AG09319 (cell line): ENCODE measurements at regions not wholly inside any gene's neighbourhood (a gene's known extent, or its start where the extent isn't known, plus 50 kb on each side); places are given as distances from the start of the nearest gene placed in this dataset.
"Not testable (repeated sequence)": the region's sequence is repeated elsewhere in the genome, so short reads cannot be mapped to it uniquely, and the experiment has no call there.

Experiments
- DNase-seq: peaks from one replicate; pipeline ENCODE4 v3.0.0-alpha.2; 2010; ENCODE audit warnings: low read depth; ENCODE audit errors: extremely low read depth
- TF ChIP-seq, protein P1 (sequence below): IDR thresholded peaks from 2 replicates; pipeline ENCODE4 v1.5.1; 2011; ENCODE audit warnings: low read depth, mild to moderate bottlenecking, inconsistent platforms, low read length, moderate library complexity

- peak; percentile 16 for DNase-seq
- TF ChIP-seq, protein P1, sequence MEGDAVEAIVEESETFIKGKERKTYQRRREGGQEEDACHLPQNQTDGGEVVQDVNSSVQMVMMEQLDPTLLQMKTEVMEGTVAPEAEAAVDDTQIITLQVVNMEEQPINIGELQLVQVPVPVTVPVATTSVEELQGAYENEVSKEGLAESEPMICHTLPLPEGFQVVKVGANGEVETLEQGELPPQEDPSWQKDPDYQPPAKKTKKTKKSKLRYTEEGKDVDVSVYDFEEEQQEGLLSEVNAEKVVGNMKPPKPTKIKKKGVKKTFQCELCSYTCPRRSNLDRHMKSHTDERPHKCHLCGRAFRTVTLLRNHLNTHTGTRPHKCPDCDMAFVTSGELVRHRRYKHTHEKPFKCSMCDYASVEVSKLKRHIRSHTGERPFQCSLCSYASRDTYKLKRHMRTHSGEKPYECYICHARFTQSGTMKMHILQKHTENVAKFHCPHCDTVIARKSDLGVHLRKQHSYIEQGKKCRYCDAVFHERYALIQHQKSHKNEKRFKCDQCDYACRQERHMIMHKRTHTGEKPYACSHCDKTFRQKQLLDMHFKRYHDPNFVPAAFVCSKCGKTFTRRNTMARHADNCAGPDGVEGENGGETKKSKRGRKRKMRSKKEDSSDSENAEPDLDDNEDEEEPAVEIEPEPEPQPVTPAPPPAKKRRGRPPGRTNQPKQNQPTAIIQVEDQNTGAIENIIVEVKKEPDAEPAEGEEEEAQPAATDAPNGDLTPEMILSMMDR: no peak
These were observed 304.4 kb downstream of the PREX1 start for GRCh38 chr20:48523191-48523995.

- DNase-seq: no peak
- TF ChIP-seq, protein P1: no peak
These were observed 306.7 kb downstream of the PREX1 start for GRCh38 chr20:48521121-48521520.

GRCh38 chr20:48516196-48516595, 311.6 kb downstream of the PREX1 start:
- DNase-seq: not testable (repeated sequence)

DNA sequence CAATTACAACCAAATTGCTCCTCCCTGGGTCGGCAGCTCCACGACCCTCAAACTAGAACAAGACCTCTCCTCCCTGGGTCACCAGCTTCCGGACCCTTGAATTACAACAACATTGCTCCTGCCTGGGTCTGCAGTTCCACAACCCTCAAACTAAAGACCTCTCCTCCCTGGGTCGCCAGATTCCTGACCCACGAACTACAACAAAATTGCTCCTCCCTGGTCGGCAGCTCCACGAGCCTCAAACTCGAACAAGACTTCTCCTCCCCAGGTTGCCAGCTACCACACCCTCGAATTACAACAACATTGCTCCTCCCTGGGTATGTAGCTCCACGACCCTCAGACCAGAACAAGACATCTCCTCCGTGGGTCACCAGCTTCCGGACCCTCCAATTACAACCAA, 313.2 kb downstream of the PREX1 start:
- DNase-seq: not testable (repeated sequence)

DNA sequence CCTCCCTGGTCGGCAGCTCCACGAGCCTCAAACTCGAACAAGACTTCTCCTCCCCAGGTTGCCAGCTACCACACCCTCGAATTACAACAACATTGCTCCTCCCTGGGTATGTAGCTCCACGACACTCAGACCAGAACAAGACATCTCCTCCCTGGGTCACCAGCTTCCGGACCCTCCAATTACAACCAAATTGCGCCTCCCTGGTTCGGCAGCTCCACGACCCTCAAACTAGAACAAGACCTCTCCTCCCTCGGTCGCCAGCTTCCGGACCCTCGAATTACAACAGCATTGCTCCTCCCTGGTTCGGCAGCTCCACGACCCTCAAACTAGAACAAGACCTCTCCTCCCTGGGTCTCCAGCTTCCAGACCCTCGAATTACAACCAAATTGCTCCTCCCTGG, 315.3 kb downstream of the PREX1 start:
- DNase-seq: not testable (repeated sequence)

GRCh38 chr20:48505066-48505465, 322.7 kb downstream of the PREX1 start:
- not testable (repeated sequence) for DNase-seq

DNA sequence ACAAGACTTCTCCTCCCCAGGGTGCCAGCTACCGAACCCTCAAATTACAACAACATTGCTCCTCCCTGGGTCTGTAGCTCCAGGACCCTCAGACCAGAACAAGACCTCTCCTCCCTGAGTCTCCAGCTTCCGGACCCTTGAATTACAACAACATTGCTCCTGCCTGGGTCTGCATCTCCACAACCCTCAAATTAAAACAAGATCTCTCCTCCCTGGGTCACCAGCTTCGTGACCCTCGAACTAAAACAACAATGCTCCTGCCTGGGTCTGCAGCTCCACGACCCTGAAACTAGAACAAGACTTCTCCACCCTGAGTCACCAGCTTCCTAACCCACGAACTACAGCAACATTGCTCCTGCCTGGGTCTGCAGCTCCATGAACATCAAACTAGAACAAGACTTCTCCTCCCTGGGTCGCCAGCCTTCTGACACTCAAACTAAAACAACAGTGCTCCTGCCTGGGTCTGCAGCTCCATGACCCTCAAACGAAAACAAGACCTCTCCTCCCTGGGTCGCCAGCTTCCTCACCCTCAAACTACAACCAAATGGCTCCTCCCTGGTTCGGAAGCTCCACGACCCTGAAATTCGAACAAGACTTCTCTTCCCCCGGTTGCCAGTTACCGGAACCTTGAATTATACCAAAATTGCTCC, 324.5 kb downstream of the PREX1 start:
- no peak for DNase-seq
- TF ChIP-seq, protein P1: no peak

DNA sequence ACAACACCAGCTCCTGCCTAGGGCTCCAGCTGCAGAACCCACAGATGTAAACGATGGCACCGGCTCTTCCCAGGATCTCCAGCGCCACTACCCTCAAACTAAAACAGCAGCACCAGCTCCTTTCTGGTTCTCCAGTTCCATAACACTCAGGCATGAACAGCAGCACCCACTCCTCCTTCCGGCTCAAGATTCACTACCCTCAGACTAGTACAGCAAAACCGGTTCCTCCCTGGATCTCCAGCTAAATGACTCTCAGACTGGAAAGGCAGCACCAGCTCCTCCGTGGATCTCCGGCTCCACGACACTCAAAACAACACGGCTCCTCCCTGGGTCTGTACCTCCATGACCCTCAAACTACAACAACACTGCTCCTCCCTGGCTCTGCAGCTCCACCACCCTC, 325.0 kb downstream of the PREX1 start:
- TF ChIP-seq, protein P1: no peak

GRCh38 chr20:48502016-48502415, 325.8 kb downstream of the PREX1 start:
- DNase-seq: no peak

More for the DNA sequence above, 325.0 kb downstream of the PREX1 start:
- no peak for DNase-seq

DNA sequence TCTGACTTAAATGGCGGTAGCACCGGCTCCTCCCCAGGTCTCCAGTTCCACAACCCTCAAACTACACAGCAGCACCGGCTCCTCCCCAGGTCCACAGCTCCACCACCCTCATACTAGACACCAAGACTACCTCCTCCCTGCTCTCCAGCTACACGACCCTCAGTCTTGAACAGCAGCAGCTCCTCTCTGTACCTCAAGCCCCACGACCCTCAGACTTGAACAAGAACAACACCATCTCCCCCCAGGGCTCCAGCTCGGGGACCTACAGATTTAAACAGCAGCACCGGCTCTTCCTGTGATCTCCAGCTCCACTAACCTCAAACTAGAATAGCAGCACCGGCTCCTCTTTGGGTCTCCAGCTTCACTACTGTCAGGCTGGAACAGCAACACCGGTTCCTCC, 326.9 kb downstream of the PREX1 start:
- DNase-seq: not testable (repeated sequence)

More at GRCh38 chr20:48502016-48502415, 325.8 kb downstream of the PREX1 start:
- TF ChIP-seq, protein P1: no peak

DNA sequence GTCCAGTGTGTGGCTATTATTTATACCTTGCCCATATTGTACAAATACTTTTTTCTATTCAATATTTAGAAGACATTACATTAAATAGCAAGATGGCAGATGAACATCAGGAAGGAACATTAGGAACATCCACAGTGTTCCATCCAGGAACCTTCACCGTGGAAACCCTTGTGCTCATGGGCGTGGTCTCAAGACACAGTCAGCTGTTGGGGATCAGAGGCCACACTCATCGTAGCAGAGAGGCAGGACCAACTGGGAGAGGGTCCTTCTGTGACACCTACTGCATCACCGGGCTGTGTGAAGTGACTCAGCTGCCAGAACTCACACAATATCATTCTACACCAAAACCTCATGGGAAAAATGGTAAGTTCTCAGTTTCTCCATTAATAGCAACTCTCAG, 328.9 kb downstream of the PREX1 start:
- not testable (repeated sequence) for DNase-seq

DNA sequence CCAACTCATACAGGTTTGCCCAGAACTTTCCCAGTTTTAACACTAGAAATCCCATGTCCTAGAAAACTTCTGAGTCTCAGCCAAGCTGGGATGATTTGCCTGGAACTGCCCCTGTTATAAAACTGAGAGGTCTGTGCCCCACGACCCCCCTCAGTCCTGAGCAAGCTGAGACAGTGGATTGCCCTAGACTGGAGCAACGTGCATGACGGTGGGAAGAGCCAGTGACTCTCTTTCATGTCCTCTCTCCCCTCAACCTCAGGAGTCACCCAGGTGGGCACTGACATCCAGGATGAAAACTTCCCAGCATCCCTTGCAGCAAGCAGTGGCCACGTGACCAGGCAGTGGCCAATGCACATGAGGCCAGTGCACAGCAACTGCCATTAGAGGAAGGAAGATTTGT, 329.7 kb downstream of the PREX1 start:
- DNase-seq: not testable (repeated sequence)
